ENCODE measurements at regions not wholly inside any gene's neighbourhood (a gene's known extent, or its start where the extent isn't known, plus 50 kb on each side); places are given as distances from the start of the nearest gene placed in this dataset.
"Not testable (repeated sequence)": the region's sequence is repeated elsewhere in the genome, so short reads cannot be mapped to it uniquely, and the experiment has no call there.

- no peak for DNase-seq (ENCODE audit: low read depth)
Observed at GRCh38 chr1:234865171-234866006, 255.4 kb upstream of the IRF2BP2 start.

DNA sequence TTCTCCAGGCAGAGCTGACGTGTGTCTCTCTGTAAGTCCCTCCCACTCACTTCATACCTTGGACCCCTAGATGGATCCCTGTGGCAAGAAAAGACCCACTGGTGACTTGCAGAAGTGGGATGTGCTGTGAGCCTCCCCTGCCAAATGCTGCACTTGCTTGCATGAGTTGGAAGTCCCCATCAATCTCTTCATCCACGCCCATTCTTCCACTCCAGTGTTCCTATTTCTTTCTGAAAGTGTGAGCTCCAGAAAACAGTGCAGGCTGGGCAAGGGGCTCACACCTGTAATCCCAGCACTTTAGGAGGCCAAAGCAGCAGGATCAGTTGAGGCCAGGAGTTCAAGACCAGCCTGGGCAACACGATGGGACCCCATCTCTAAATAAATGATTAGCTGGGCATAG, 254.1 kb upstream of the IRF2BP2 start:
- DNase-seq (ENCODE audit: low read depth), result no peak

DNA sequence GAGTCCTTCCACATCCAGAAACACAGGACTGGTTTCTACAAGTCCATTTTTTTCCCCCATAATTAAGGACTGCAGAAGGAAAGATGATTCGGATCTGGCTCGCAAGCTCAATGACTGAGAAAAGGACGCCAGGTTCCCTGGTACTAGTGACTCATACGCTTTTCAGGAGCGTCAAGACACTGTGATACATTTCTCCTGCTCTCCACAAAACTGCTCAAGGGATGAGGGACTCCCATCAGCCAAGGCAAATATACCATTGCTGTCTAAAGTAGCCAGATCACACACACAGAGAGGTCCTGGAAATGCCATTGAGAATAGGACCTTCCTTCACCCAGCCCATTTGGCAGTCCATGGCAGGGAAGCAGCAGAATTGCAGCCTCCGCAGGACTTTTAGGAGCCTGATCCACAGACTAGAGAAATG, 253.6 kb upstream of the IRF2BP2 start:
- no peak for DNase-seq (ENCODE audit: low read depth)

DNA sequence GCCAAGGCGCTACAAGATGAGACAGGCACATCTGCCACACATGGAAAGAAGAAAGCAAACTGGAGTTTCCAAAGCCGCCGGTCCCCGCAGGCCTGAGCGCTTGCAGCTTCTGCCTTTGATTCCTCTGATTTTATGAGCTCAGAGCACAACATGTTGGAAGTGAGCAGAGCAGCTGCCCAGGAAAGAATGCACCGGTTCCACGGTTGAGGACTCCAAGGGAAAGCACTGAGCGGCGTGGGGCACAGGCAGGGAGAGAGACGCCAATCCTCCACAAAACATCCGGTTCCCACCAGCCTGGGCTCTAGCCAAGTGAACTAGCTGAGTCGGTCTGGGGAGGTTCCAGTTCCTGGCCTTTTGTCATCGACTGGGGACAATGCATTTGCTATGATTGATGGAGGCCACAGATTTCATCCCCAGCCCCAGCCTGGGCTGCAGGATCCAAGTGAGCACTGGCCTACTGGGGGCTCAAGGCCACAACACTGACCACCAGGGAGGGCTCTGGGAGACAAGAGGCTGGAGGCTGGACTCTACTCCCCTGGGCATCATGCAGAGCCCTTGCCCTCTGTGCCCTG, 253.1 kb upstream of the IRF2BP2 start:
- DNase-seq (ENCODE audit: low read depth), result no peak

DNA sequence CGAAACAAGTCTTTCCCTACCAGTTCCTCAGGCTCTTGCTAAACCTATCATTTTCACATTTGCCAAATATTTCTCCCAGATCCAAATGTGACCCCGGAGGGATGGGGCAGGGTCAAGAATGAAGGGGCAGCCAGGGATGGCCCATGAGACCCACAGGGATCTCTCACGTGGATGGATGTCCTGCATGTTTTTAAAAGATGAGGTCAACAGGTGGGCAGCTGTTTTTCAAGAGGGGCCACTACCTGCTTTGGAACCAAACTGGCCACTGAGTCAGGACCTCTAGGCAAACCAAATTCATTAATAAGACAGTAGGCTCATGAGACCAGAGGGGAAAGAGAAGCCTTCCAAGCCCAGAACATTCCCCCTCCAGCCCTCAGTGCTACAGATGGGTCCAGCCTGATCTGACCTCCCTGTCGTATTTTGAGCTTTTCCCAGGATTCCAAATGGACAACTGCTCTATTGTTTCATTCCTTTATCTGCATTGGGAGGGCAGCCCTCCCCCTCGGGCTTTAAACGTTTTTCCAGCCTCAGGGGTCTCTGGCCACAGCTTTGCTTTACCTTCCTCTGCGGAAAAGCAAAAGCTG, 252.5 kb upstream of the IRF2BP2 start:
- DNase-seq (ENCODE audit: low read depth), result no peak

DNA sequence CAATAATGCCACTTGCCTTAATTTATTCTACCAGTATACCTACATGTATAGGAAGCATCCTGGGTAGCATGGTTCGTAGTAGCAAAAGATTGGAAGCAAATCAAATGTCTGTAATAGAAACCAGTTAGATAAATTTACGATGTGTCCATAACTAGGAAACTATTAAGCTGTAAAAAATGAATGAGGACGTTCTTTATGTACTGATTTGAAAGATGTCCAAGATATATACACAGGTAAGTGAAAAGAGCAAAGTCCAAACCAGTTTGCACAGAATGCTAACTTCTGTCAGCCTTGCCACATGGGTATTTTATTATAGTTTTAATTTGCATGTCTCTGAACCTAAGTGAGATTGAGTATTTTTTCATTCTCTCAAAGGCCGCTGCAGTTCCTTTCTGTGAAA, 251.8 kb upstream of the IRF2BP2 start:
- DNase-seq (ENCODE audit: low read depth), result no peak

DNA sequence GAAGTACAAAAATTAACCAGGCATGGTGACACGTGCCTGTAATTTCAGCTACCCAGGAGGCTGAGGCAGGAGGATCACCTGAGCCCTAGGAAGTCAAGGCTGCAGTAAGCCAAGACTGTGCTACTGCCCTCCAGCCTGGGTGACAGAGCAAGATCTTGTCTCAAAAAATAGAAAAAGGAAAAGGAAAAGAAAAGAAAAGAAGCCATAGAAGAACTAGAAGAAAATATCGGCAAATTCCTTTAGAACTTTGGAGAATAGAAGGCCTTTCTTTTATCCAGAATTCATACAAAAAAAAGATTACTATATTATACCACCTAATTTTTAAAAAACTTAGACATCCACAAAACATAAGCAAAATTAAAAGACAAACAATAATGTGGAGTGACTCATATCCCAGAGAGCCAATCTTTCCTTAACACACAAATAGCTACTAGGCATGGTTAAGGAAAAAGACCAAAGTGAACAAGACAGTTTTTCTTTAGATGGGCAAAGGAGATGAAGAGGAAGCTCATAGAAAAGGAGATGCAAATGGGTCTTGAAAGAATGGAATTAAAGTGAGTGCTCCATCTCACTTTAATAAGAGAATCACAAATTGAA, 251.1 kb upstream of the IRF2BP2 start:
- DNase-seq (ENCODE audit: low read depth), result no peak

DNA sequence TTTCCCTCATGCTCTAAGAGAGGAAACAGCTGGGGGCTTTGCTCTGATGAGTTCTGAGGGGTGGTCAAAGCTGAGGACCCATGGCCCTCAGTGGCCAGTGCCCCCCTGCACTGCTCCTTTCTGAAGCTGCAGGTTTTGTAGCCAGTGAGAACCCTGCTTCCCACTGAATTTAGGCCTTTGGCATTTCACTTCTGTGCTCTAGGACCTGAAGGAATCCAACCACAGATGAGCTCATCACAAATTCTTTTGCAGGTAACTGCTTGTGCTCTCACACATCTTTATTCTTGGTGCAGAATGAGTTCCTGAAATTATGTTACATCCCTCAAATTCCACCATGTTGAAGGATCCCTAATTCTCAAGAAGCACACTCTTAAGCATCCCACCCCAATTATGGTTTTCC, 248.7 kb upstream of the IRF2BP2 start:
- no peak for DNase-seq (ENCODE audit: low read depth)

GRCh38 chr1:234856845-234857245, 246.9 kb upstream of the IRF2BP2 start:
- no peak for DNase-seq (ENCODE audit: low read depth)

DNA sequence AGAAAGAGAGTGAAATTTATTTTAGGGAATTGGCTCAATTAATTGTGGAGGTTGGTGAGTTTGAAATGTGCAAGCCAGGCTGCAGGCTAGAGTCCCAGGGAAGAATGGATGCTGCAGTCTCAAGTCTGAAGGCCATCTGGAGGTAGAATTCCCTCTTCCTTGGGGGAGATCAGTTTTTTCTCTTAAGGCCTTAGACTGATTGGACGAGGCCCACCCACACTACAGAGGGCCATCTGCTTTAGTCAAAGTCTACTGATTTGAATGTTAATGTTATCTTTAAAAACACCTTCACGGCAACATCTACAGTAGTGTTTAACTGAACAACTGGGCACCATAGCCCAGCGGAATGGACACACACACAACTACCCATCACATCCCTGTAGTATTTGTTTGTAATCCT, 245.9 kb upstream of the IRF2BP2 start:
- no peak for DNase-seq (ENCODE audit: low read depth)

- DNase-seq (ENCODE audit: low read depth), result no peak
Observed at GRCh38 chr1:234854645-234855039, 244.7 kb upstream of the IRF2BP2 start.

DNA sequence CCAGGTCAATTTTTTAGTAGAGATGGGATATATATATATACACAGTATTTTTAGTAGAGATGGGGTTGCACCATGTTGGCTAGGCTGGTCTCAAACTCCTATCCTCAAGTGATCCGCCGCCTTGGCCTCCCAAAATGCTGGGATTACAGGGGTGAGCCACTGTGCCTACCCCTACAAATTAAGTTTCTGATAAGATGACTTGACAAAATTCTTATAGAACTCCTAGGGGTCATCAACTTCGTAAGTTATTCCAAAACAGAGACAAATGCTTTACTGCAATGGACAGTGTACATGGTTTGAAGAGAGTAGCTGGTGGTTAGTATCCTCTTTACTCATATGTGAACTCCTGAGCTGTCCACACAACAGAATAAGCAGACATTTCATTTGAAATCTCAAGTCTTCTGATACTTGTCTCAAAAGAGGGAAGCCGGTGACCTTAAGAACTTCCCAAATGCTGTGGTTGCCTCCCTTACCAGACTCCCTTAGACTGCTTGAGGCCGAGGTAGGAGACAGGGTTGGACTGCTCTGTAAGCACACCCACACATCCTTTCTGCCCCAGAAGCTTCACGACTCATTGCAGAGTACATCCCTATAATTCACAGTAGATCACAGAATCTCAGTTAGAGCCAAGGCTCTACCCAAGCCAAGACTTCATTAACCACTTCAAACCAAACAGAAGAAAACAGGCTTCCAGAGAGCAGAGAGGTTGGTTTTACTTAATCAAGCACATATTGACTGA, 244.1 kb upstream of the IRF2BP2 start:
- DNase-seq (ENCODE audit: low read depth), result no peak

DNA sequence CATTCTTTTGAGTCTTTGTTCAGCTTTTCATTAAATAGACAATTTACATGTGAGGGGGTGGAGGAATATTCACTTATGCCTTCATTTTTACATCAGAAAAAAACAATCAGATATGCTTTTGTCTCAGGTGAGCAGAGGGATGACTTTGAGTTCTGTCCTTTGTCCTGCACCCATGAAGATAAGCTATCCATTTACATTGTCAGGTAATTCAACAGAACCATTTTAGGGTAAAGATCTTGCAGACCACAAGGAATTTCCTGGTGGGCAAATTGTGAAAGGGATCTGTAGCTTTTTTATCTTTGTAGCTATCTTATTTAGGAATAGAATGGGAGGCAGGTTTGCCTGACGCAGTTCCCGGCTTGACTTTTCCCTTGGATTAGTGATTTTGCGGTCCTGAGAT, 242.7 kb upstream of the IRF2BP2 start:
- DNase-seq (ENCODE audit: low read depth), result no peak

DNA sequence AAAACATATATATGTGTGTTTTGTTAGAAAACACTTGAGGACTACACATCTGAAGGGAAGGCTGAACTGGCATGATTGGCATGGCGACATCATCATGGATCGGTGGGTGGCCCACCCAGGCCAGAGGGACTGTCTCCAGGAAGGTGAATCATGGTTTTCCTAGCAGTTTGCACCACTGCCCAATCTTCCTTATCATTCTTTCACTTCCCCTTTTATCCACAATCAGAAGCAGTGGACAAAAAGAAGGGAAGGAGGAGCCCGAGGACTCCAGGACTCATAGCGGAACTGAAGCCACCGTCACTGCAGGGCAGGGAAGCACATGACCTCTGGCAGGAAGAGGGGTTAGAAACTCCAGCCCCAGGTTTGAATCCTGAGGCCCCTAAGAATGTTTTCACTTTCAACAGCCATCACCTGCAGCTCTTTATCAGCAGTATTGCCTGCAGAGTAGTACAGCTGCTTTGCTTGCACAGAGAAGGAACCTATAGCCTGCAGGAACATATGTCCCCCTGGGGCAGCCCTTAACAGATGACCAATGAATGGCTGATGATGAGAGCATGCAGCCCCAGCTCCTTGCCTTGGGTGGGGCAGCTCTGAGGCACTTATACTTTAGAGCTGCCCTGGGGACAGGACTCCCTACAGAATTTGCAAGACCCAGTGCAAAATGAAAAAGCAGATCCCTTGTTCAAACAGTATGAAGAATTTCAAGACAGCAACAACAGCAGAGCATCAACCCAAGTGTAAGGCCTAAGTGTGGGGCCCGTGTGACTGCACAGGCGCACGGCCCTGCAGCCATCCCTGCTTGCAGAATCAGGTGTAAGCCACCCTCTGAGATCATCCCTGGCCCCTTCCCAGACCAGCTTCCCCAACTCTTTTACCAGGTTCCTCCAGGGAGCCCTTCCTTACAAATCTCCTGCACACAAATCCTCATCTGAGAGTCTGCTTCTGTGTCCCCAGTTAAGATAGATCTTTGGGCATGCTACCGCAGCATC, 241.8 kb upstream of the IRF2BP2 start:
- peak; percentile 14 for DNase-seq (ENCODE audit: low read depth)

DNA sequence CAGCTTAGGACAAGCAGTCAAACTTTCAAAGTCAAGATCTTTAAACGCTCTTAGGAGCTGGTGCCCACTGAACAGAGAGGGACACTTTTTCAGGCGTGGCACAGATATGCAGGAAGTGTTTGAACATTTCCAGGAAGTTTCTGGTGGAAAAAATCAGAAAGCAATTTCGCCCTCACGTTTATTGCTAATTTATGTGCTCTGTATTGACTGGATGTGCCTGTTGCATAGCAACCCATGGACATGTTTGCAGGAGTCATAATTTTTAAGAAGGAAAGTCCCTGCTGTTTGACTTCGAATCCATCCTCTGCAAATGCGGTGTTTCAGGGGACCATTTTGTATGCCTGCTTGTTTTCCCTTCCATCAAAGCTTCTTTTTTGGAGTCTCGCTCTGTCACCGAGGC, 239.9 kb upstream of the IRF2BP2 start:
- no peak for DNase-seq (ENCODE audit: low read depth)

DNA sequence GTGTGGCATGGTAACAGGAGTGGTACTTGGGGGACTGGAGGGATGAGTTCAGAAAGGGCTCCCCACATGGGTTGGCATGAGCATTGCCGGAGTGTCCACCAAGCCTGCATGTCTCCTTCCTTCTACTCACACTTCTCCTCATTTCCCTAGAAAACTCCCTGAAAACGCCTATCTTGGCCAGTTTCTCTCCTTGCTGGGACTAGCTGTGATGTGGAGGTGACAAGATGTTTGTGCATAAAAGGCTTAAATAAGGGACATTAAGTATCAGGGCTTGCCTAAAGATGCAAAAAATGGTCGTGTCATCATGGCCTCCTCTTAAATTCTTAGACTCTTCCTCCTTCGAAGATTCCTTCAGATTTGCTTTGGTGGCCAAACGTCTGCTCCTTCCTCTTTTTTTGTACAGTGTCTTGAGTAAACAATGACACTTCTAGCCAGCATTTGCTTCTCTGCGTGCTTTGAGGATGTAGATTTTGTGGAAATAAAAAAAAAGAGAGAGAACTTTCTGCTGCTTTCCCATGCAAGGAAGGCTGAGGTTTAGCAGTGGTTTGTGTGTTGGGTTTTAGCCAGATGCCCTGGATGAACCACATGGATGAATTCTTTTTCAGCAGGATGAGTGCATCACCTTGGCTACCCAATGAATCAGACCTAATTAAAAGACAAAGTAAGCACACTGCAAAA, 239.1 kb upstream of the IRF2BP2 start:
- peak; percentile 63 for DNase-seq (ENCODE audit: low read depth)

- not testable (repeated sequence) for DNase-seq (ENCODE audit: low read depth)
Observed at GRCh38 chr1:234846813-234847212, 236.8 kb upstream of the IRF2BP2 start.

- DNase-seq (ENCODE audit: low read depth), result peak; percentile 8
Observed at GRCh38 chr1:234845836-234846235, 235.9 kb upstream of the IRF2BP2 start.

- no peak for DNase-seq (ENCODE audit: low read depth)
Observed at GRCh38 chr1:234845097-234845660, 235.2 kb upstream of the IRF2BP2 start.

- no peak for DNase-seq (ENCODE audit: low read depth)
Observed at GRCh38 chr1:234844479-234845031, 234.6 kb upstream of the IRF2BP2 start.
